ENCODE measurements at regions not wholly inside any gene's neighbourhood (a gene's known extent, or its start where the extent isn't known, plus 50 kb on each side); places are given as distances from the start of the nearest gene placed in this dataset.

DNA sequence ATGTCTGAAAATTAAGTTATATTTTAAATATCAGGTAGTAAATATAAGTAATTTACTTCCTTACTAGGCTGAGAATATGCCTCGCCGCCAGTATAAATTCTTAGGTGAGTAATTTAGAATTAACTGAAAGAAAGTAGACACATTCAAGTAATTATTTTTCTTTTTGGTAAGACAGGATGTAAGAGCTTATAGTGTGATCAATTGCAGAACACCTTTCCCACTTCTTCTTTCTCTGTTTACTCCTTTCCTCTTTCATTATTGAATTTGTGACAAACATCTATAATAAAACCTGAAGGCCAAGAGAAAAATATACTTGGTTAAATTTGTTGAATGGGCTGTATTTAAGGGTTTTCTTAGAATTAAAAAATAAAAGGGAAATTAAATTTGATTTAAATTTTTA is 195.1 kb upstream of the CDKN2B start:
- Histone ChIP-seq H3K27ac (ENCODE audit: low read depth, low read length) (no peak overlapping the region), H3K27me3 (ENCODE audit: insufficient read depth, low read length) (no peaks in the 10 kb centered on the region), H3K36me3 (ENCODE audit: insufficient read depth, low read length) (no peaks in the 10 kb centered on the region)

DNA sequence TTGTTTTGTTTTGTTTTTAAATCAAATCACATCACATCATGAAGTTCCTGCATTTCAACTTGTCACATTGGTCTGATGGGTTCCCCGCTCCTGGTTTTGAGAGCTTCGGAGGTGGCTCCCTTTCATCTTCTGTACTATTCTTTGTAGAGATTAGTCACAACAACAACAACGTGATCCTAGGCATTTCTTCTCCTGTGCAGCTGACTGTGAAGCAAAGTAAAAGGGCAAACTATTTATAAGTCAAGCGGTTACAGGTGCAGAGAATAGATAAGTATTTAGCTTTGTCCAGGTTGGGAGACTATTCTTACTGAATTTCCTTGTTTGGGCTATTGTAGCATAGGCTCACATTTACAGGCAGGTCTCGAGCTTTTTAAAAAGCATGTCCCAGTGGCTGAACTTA is 197.7 kb upstream of the CDKN2B start:
- H3K4me3 ChIP-seq (ENCODE audit: low read depth, low read length), result no peak overlapping the region
- no peak overlapping the region for H3K27ac ChIP-seq (ENCODE audit: low read depth, low read length)
- peaks cover 41% of the 10 kb centered on the region for H3K4me1 ChIP-seq (ENCODE audit: control insufficient read depth, insufficient read depth, low read length, unreplicated experiment)
- no peaks in the 10 kb centered on the region for H3K36me3 ChIP-seq (ENCODE audit: insufficient read depth, low read length)
- no peak overlapping the region for H2AFZ ChIP-seq (ENCODE audit: low read length, unreplicated experiment)
- H3K79me2 ChIP-seq (ENCODE audit: control insufficient read depth, insufficient read depth, low read length, unreplicated experiment), result no peaks in the 10 kb centered on the region
- no peaks in the 10 kb centered on the region for H3K27me3 ChIP-seq (ENCODE audit: insufficient read depth, low read length)

More for the DNA sequence above, 195.1 kb upstream of the CDKN2B start:
- no peaks in the 10 kb centered on the region for H3K79me2 ChIP-seq (ENCODE audit: control insufficient read depth, insufficient read depth, low read length, unreplicated experiment)
- H2AFZ ChIP-seq (ENCODE audit: low read length, unreplicated experiment), result no peak overlapping the region
- peaks cover 21% of the 10 kb centered on the region for H3K4me1 ChIP-seq (ENCODE audit: control insufficient read depth, insufficient read depth, low read length, unreplicated experiment)
- no peak overlapping the region for H3K4me3 ChIP-seq (ENCODE audit: low read depth, low read length)

DNA sequence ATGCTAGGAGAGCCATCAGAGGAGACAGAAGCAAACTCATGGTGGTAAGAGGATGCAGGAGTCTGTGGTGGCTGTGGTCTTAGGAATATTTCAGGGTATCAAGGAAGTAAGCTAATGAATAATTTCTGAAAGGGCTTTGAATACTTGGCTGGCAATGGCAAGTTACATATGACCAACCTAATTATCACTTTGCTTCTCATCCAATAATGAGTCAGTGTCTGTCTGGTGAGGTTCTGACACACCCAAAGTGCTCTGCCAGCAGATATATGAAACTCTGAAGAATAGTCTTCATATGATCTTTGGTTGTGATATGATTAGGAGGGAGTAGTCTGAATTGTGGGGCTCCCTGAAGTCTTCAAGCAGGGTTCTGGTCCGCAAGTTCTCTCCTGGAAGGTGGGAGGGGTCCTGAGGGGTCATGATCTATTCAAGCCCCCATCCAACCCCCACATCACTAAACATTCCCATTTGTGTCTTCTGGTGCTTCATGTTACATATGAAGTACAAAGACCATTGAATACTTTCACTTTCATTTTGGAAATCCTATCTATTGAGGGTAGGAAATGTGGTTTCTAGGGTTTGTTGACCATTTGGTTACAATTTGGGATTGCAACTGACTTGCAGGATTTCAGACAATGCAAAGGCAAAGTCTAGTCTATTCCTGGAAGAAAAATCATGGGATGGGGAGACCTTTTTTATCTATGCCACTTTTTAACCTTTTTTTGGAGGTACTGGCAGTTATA is 199.9 kb upstream of the CDKN2B start:
- Histone ChIP-seq H3K4me1 (ENCODE audit: control insufficient read depth, insufficient read depth, low read length, unreplicated experiment) (peaks cover 48% of the 10 kb centered on the region), H3K36me3 (ENCODE audit: insufficient read depth, low read length) (no peaks in the 10 kb centered on the region), H3K27me3 (ENCODE audit: insufficient read depth, low read length) (no peaks in the 10 kb centered on the region), H3K27ac (ENCODE audit: low read depth, low read length) (peak overlapping the region; percentile 39; the same call in 1 of the 2 replicates), H3K4me3 (ENCODE audit: low read depth, low read length) (peak overlapping the region; percentile 59), H3K79me2 (ENCODE audit: control insufficient read depth, insufficient read depth, low read length, unreplicated experiment) (no peaks in the 10 kb centered on the region), H2AFZ (ENCODE audit: low read length, unreplicated experiment) (peak overlapping the region; percentile 79)

DNA sequence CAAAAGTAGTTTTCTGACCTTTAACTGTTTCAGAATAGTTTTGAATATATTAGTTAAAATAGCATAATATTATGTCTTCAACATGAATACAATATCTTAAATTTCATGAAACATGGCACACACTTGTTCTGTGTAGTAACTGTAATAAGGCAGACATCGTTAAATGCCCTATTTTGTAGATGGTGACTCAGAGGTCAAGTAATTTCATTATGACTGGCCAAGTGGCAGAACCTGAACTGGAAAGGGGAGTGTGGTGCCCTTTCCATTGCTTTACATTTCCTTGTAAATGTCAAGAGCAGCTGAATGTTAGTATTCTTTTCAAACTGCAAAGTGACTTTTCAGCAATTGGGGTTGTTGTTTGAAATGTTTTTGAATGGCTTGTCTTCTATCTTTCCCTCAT is 201.2 kb upstream of the CDKN2B start:
- Histone ChIP-seq H3K27me3 (ENCODE audit: insufficient read depth, low read length) (no peaks in the 10 kb centered on the region), H2AFZ (ENCODE audit: low read length, unreplicated experiment) (no peak overlapping the region), H3K4me3 (ENCODE audit: low read depth, low read length) (no peak overlapping the region), H3K4me1 (ENCODE audit: control insufficient read depth, insufficient read depth, low read length, unreplicated experiment) (peaks cover 59% of the 10 kb centered on the region), H3K27ac (ENCODE audit: low read depth, low read length) (peak overlapping the region; percentile 88; the same call in 1 of the 2 replicates), H3K79me2 (ENCODE audit: control insufficient read depth, insufficient read depth, low read length, unreplicated experiment) (no peaks in the 10 kb centered on the region), H3K36me3 (ENCODE audit: insufficient read depth, low read length) (no peaks in the 10 kb centered on the region)

DNA sequence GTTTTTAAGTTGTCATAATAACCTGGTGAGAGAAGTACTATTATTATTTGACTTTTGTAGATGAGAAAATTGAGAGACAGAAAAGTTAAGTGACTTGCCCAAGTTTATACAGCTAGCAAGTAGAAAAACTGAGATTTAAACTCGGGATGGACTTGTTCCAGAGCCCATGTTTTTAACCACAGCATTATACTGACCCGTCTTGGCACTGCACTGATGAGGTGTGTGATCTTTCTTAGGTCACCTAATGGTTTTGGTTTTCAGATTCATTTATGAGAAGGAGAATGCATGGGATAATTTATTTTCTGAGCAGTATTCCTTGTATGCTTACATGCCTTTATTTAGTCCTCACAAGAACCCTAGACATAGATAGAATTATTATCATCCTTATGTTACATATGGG is 201.8 kb upstream of the CDKN2B start:
- Histone ChIP-seq H3K27ac (ENCODE audit: low read depth, low read length) (peak overlapping the region; percentile 88), H3K4me3 (ENCODE audit: low read depth, low read length) (no peak overlapping the region), H3K79me2 (ENCODE audit: control insufficient read depth, insufficient read depth, low read length, unreplicated experiment) (no peaks in the 10 kb centered on the region), H3K4me1 (ENCODE audit: control insufficient read depth, insufficient read depth, low read length, unreplicated experiment) (peaks cover 64% of the 10 kb centered on the region), H3K36me3 (ENCODE audit: insufficient read depth, low read length) (no peaks in the 10 kb centered on the region), H3K27me3 (ENCODE audit: insufficient read depth, low read length) (no peaks in the 10 kb centered on the region), H2AFZ (ENCODE audit: low read length, unreplicated experiment) (peak overlapping the region; percentile 42)

DNA sequence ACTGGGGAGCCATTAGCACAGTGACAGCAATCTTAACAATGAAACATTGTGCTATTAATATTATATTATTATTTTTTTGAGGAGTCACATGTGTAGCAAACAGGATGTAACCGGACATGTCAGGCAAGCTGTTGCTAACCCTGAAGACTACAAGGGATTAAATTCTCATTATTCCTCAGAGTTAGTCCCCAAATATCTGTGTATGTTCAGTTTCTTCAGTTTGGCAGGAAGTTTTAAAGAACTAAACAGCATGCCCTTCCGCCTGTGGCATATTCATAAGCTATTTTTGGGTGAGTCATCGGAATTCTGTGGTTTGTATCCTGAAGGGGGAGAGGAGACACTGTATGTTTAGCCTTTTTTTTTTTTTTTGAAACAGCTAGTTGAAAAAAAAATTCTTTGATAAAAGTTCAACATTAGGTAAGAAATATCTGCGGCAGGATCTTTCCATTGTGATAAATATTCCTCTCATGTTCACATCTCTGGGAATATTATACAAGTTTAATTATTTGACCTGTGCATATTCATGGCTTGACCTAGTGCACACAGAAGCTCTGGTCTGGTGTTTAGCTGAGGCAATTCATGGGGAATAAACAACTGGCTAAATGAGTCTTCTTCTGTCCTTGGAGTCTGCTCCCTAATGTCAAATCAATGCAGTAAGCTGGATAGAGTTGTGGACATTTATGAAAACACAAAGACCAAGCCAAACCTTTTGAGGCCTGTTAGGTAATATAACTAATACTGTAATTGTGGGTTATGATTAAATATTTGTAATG is 202.7 kb upstream of the CDKN2B start:
- H3K36me3 ChIP-seq (ENCODE audit: insufficient read depth, low read length), result no peaks in the 10 kb centered on the region
- H2AFZ ChIP-seq (ENCODE audit: low read length, unreplicated experiment), result no peak overlapping the region
- H3K4me1 ChIP-seq (ENCODE audit: control insufficient read depth, insufficient read depth, low read length, unreplicated experiment), result peaks cover 68% of the 10 kb centered on the region
- H3K27ac ChIP-seq (ENCODE audit: low read depth, low read length), result peak overlapping the region; percentile 88
- no peaks in the 10 kb centered on the region for H3K27me3 ChIP-seq (ENCODE audit: insufficient read depth, low read length)
- H3K4me3 ChIP-seq (ENCODE audit: low read depth, low read length), result peak overlapping the region; percentile 36; the same call in 1 of the 2 replicates
- H3K79me2 ChIP-seq (ENCODE audit: control insufficient read depth, insufficient read depth, low read length, unreplicated experiment), result no peaks in the 10 kb centered on the region

DNA sequence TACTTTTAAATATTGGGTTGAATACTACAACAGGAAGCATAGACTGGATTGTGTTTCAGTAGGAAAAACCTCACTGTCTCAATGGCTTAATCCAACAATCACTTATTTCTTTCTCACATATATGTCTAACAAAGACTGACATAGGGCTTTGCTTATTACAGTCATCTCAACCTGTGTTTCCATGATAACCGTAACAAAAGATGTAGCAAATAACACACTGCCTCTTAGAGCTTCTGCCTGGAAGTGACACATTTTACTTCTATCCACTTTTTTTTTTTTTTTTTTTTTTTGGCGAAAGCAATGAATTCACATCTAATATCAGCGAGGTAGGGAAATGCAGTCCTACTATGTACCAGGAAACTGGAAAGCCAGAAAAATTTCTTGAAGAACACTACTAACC is 204.9 kb upstream of the CDKN2B start:
- H3K27me3 ChIP-seq (ENCODE audit: insufficient read depth, low read length), result no peaks in the 10 kb centered on the region
- H3K36me3 ChIP-seq (ENCODE audit: insufficient read depth, low read length), result no peaks in the 10 kb centered on the region
- H3K4me1 ChIP-seq (ENCODE audit: control insufficient read depth, insufficient read depth, low read length, unreplicated experiment), result peaks cover 70% of the 10 kb centered on the region
- no peaks in the 10 kb centered on the region for H3K79me2 ChIP-seq (ENCODE audit: control insufficient read depth, insufficient read depth, low read length, unreplicated experiment)
- no peak overlapping the region for H3K4me3 ChIP-seq (ENCODE audit: low read depth, low read length)
- H2AFZ ChIP-seq (ENCODE audit: low read length, unreplicated experiment), result no peak overlapping the region
- H3K27ac ChIP-seq (ENCODE audit: low read depth, low read length), result peak overlapping the region; percentile 71

DNA sequence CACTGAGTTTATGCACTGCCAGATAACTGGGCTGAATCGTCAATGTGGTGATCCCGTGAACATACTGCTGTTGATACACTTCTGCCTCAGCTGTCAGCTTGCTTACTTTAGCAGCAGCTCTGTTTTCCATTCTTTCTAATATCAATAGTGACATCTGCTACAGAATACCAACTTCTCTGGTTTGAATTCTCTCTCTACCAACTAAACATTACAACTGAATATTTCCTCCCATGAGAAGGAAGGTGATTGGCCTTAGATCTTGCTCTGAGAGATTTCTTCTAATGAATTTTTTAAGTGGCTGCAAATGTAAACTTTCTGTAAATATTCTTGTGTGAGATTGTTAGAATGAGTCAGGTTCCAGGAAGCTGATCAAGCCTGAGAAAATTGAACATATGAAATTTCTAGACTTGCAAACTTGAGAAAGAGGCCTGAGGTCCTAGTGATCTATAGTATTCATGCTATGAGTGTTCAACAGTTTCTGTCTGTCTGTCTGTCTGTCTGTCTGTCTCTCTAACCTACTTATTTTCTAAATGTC is 205.5 kb upstream of the CDKN2B start:
- H3K27me3 ChIP-seq (ENCODE audit: insufficient read depth, low read length), result no peaks in the 10 kb centered on the region
- H3K79me2 ChIP-seq (ENCODE audit: control insufficient read depth, insufficient read depth, low read length, unreplicated experiment), result no peaks in the 10 kb centered on the region
- H3K36me3 ChIP-seq (ENCODE audit: insufficient read depth, low read length), result no peaks in the 10 kb centered on the region
- peaks cover 65% of the 10 kb centered on the region for H3K4me1 ChIP-seq (ENCODE audit: control insufficient read depth, insufficient read depth, low read length, unreplicated experiment)
- H2AFZ ChIP-seq (ENCODE audit: low read length, unreplicated experiment), result peak overlapping the region; percentile 71
- peak overlapping the region; percentile 71 for H3K27ac ChIP-seq (ENCODE audit: low read depth, low read length)
- no peak overlapping the region for H3K4me3 ChIP-seq (ENCODE audit: low read depth, low read length)

DNA sequence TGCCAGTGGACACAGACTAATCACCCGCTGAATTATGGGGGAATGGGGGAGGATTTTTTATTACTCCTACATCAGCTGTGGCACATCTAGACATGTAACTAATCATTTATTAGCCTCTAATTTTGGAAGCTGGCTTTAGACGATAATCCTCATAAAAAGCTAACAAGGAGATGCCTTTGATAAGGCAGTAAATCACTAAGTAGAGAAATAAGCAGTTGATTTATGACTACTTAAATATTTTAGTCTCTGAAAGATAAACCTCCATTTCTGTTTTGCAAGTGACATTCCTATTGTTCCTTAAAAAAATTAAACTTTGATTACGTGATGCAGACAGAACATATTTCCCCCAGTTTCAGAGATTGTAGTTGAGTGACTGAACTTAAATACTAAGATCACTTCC is 206.4 kb upstream of the CDKN2B start:
- Histone ChIP-seq H3K27ac (ENCODE audit: low read depth, low read length) (peak overlapping the region; percentile 71; the same call in 1 of the 2 replicates), H3K27me3 (ENCODE audit: insufficient read depth, low read length) (no peaks in the 10 kb centered on the region), H2AFZ (ENCODE audit: low read length, unreplicated experiment) (peak overlapping the region; percentile 34), H3K79me2 (ENCODE audit: control insufficient read depth, insufficient read depth, low read length, unreplicated experiment) (no peaks in the 10 kb centered on the region), H3K36me3 (ENCODE audit: insufficient read depth, low read length) (no peaks in the 10 kb centered on the region), H3K4me1 (ENCODE audit: control insufficient read depth, insufficient read depth, low read length, unreplicated experiment) (peaks cover 57% of the 10 kb centered on the region), H3K4me3 (ENCODE audit: low read depth, low read length) (no peak overlapping the region)

DNA sequence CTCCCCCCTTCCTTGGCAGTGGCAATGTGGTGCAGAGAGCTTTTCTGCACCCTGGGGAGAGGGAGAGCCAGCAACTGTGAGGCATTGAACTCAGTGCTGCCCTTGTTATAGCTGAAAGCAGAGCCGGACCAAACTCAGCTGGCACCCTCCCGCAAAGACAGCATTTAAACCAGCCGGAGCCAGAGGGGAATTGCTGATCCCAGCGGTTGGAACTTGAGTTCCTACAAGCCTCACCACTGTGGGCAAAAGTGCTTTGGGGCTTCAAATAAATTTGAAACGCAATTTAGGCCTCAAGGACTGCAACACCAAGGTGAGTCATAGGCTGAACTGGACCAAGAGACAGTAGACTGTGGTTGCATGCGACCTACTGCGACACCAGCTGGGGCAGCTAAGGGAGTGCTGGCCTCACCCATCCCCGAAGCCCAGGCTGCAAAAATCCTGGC is 207.6 kb upstream of the CDKN2B start:
- no peak overlapping the region for H3K4me3 ChIP-seq (ENCODE audit: low read depth, low read length)
- H3K27me3 ChIP-seq (ENCODE audit: insufficient read depth, low read length), result no peaks in the 10 kb centered on the region
- peaks cover 48% of the 10 kb centered on the region for H3K4me1 ChIP-seq (ENCODE audit: control insufficient read depth, insufficient read depth, low read length, unreplicated experiment)
- H3K79me2 ChIP-seq (ENCODE audit: control insufficient read depth, insufficient read depth, low read length, unreplicated experiment), result no peaks in the 10 kb centered on the region
- no peak overlapping the region for H2AFZ ChIP-seq (ENCODE audit: low read length, unreplicated experiment)
- H3K27ac ChIP-seq (ENCODE audit: low read depth, low read length), result peak overlapping the region; percentile 9; the same call in 1 of the 2 replicates
- no peaks in the 10 kb centered on the region for H3K36me3 ChIP-seq (ENCODE audit: insufficient read depth, low read length)

All from ACC112 (cell line).